ENCODE measurements at regions not wholly inside any gene's neighbourhood (a gene's known extent, or its start where the extent isn't known, plus 50 kb on each side); places are given as distances from the start of the nearest gene placed in this dataset.

DNA sequence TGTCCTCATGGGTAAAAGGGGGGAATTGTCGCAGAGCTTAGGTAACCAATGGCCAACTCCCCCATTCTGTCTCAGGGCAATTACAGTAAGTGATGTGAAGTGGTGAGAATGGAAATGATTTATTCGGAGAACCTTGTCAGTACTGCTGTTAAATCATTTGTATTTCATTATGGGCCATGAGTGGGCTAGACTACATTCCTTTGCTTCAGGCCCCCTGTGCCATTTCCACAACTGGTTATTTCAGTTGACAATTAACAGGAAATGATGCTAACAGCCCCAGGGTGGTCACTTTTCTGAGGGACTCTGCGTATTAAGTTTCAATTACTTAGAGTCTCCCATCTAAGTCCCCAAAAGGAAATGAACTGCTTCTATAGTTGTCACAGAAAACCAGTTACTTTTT is 653.7 kb downstream of the CCDC171 start:
- H3K4me3 Mint-ChIP-seq = no peak overlapping the region
- peaks cover 2% of the 10 kb centered on the region for H3K4me1 Mint-ChIP-seq (ENCODE audit: low read depth)
- no peak overlapping the region for H3K27ac Mint-ChIP-seq
- H3K9me3 Mint-ChIP-seq = no peaks in the 10 kb centered on the region
- no peak for DNase-seq (ENCODE audit: low spot score)
- no peaks in the 10 kb centered on the region for H3K27me3 Mint-ChIP-seq (ENCODE audit: low read depth)
- H3K36me3 Mint-ChIP-seq (ENCODE audit: low read depth) = no peaks in the 10 kb centered on the region

DNA sequence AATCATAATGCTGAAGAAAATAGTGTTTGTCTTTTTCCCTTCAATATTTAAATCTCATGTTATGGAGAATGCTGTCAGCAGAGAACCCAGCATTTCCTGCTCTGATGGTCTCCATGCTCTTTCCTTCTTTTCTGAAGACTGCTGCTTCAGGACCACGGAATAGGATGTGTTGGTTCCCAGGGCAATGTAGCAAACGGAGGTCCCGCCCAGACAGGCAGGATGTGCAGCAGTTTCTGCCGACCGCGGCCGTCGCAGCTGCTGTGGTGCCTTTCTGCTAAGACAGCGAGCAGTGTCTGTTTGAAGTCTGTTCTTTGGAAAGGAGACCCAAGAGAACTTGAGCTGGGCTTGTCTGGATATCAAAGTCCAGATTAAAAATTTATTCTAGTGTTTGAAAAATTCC is 654.3 kb downstream of the CCDC171 start:
- no peaks in the 10 kb centered on the region for H3K36me3 Mint-ChIP-seq (ENCODE audit: low read depth)
- DNase-seq (ENCODE audit: low spot score) = no peak
- no peak overlapping the region for H3K27ac Mint-ChIP-seq
- H3K4me3 Mint-ChIP-seq = no peak overlapping the region
- no peaks in the 10 kb centered on the region for H3K27me3 Mint-ChIP-seq (ENCODE audit: low read depth)
- peaks cover 2% of the 10 kb centered on the region for H3K4me1 Mint-ChIP-seq (ENCODE audit: low read depth)
- H3K9me3 Mint-ChIP-seq = no peaks in the 10 kb centered on the region

DNA sequence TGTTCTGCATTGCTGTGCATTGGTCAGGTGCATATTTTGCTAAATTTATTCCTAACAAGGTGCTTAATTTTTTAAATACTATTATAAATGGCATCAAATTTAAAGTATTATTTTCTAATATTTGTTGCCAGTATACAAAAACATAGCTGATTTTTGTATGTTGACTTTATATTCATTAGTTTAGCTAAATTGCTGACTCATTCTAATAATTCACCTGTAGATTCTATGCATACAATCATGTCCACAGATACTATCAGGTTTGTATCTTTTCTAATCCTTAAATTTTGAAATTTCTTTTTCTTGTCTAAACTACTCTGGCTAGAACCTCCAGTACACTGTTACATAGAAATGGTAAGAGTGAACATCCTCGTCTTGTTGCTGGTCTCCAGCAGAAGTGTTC is 657.6 kb downstream of the CCDC171 start:
- Mint-ChIP-seq H3K27ac (no peak overlapping the region), H3K4me3 (no peak overlapping the region), H3K4me1 (ENCODE audit: low read depth) (peaks cover 2% of the 10 kb centered on the region), H3K9me3 (no peaks in the 10 kb centered on the region), H3K36me3 (ENCODE audit: low read depth) (no peaks in the 10 kb centered on the region), H3K27me3 (ENCODE audit: low read depth) (no peaks in the 10 kb centered on the region)
- no peak for DNase-seq (ENCODE audit: low spot score)

DNA sequence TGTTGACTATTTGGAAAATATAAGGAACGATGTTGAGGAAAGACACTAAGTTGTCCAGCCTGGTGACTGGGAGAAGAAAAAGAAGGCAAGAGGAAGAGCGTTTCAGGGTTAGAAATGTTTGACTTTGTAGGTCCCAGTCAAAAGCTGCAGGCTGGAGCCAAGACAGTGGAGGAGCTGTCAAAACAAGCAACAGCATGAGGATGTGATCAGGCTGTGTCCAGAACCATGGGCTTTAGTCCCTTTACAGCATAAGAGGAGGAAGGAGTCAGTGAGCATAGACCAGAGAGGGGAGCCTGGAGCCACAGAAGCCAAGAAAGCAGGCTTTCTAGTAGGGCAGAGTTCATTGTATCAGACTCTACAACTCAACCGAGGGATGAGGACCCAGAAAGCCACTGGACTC is 658.5 kb downstream of the BNC2 start:
- Mint-ChIP-seq H3K36me3 (ENCODE audit: low read depth) (no peaks in the 10 kb centered on the region), H3K27me3 (ENCODE audit: low read depth) (no peaks in the 10 kb centered on the region), H3K27ac (no peak overlapping the region), H3K9me3 (no peaks in the 10 kb centered on the region), H3K4me1 (ENCODE audit: low read depth) (no peaks in the 10 kb centered on the region), H3K4me3 (no peak overlapping the region)
- no peak for DNase-seq (ENCODE audit: low spot score)

DNA sequence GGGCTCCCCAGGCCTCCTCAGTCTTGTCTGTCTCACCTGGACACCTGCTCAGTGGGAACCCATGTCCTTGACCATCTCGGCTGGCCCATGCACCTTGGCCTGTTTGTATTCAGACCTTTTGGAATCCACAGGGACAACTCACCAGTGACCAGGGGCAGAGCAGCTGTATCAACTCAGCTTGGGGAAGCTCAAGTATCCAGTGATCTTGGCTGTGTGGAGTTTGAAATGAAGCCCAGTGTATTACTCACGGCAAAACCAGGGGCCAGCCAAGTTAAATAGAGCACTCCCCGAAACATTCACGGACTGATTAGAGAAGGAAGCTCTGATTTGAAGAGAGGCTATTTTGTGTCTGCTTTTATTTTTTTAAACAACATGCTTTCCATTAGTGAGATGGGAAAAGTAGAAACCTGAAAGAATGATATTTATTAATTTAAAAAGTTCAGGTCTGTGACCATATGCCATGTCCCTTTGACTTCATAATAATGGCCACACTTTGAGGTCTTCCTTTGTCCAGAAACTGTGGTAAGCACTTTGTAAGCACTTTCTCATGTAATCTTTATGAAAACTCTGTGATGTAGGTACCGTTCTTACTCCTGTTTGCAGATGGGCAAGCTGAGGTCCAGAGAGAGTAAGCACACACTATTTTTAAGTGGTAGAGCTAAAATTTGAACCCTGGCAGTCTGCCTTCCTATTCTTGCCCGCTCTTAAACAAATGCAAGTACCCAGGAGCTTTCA is 656.5 kb downstream of the BNC2 start:
- no peak for DNase-seq (ENCODE audit: low spot score)
- H3K9me3 Mint-ChIP-seq = no peaks in the 10 kb centered on the region
- no peak overlapping the region for H3K4me3 Mint-ChIP-seq
- no peaks in the 10 kb centered on the region for H3K27me3 Mint-ChIP-seq (ENCODE audit: low read depth)
- no peaks in the 10 kb centered on the region for H3K36me3 Mint-ChIP-seq (ENCODE audit: low read depth)
- no peak overlapping the region for H3K27ac Mint-ChIP-seq
- H3K4me1 Mint-ChIP-seq (ENCODE audit: low read depth) = no peaks in the 10 kb centered on the region

DNA sequence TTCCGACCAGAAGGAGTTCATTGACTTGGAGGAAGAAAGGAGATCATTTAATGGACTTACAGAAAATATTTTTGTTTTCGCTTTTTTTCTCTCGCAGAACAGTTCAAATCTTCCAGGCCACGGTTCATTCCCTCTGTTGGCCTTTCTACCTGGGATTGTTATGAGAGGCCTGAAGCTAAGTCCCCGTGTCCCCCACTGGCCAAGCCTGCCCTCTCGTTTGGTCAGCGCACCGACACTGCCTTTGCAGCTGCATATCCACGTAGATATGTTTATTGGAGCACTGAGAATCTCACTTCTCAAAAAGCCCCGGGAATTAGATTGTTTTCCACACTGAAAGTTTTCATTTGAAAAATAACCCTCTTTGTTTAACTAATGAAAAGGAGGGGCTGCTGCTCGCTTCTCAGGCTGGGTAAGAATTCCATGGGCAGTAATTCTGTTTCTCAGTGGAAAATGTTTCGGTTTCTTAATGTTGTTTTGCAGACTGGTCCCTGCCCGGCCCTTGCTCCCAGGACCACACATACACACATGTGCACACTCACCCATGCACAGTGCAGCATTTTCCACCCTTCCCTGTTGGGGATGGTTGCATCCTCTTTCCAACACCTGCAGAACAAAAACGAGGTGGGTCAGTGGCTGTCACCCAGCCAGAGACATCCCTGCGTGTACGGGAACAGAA is 655.7 kb downstream of the BNC2 start:
- no peak for DNase-seq (ENCODE audit: low spot score)
- Mint-ChIP-seq H3K9me3 (no peaks in the 10 kb centered on the region), H3K4me1 (ENCODE audit: low read depth) (no peaks in the 10 kb centered on the region), H3K4me3 (no peak overlapping the region), H3K27ac (no peak overlapping the region), H3K36me3 (ENCODE audit: low read depth) (no peaks in the 10 kb centered on the region), H3K27me3 (ENCODE audit: low read depth) (no peaks in the 10 kb centered on the region)

DNA sequence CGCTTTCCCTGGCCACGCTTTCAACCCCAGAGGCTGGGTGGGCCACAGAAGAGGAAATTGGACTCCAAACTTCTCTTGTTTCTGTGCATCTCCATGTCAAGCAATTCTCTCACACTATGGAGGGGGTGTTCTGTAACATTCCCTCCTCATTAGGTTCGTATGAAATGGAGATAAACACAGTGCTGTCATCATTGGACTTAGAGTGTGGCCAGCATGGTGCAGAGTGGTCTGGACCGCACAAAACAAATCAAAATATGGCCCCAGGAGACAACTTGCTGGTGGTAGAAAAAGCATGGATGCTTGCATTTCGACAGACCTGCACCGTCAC is 655.2 kb downstream of the BNC2 start:
- Mint-ChIP-seq H3K36me3 (ENCODE audit: low read depth) (no peaks in the 10 kb centered on the region), H3K4me1 (ENCODE audit: low read depth) (no peaks in the 10 kb centered on the region), H3K27ac (no peak overlapping the region), H3K9me3 (peaks cover 1% of the 10 kb centered on the region), H3K27me3 (ENCODE audit: low read depth) (no peaks in the 10 kb centered on the region), H3K4me3 (no peak overlapping the region)
- DNase-seq (ENCODE audit: low spot score) = no peak

DNA sequence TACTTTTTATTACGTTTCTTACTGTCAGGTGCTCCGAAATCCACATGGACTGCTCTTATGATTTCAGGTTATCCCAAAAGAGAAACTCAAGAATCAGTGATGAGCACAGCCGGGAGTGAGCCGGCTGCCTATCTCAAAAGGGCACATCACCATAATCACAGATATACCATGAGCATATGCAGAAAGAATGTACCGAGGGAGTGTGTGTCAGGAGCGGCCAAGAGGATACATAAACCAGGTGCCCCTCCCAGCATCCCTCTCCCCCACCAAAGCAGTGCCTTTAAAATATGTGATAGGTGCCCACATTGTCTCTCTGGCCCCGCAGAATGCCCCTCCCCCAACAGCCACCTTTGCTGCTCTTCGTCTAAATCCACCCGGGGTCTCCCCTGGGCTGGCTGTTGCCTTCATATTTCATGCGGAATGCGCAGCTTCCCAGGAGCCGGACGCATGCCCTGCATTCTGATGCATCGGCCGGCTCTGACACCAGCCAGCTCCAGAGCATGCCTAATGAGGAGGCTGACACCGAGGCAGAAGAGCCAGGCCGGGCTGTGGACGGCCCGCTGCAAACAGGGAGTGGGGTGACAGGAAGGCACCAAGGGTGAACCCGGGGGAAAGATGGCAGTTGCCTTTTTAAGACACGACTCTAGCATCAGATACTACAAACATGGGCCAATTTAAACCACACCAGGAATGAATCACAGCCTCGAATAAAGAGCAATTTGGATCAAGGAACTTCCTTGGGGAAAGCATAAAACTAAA is 652.3 kb downstream of the BNC2 start:
- no peaks in the 10 kb centered on the region for H3K4me1 Mint-ChIP-seq (ENCODE audit: low read depth)
- DNase-seq (ENCODE audit: low spot score) = no peak
- H3K36me3 Mint-ChIP-seq (ENCODE audit: low read depth) = no peaks in the 10 kb centered on the region
- no peak overlapping the region for H3K4me3 Mint-ChIP-seq
- peaks cover 9% of the 10 kb centered on the region for H3K9me3 Mint-ChIP-seq
- H3K27ac Mint-ChIP-seq = no peak overlapping the region
- H3K27me3 Mint-ChIP-seq (ENCODE audit: low read depth) = no peaks in the 10 kb centered on the region

DNA sequence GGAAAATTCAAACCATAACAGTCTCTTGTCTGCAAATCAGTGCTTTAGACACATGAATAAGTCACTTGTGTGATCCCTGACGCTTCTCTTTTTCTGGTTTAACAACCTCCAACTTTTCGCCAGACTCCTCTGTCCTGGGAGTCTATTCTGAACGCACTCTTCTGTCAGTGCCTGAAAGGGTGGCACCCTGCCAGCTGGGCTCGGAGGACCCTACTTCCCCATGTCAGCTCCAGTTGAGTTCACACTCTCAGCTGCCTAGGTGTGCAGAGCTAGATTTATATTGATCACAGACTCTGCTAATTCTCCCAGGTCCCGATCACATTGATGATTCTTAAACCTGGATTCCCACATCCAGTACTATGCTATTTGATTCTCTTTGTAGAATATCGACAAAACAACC is 649.1 kb downstream of the BNC2 start:
- Mint-ChIP-seq H3K27ac (no peak overlapping the region), H3K27me3 (ENCODE audit: low read depth) (no peaks in the 10 kb centered on the region), H3K9me3 (peaks cover 14% of the 10 kb centered on the region), H3K36me3 (ENCODE audit: low read depth) (no peaks in the 10 kb centered on the region), H3K4me1 (ENCODE audit: low read depth) (no peaks in the 10 kb centered on the region), H3K4me3 (no peak overlapping the region)
- no peak for DNase-seq (ENCODE audit: low spot score)

DNA sequence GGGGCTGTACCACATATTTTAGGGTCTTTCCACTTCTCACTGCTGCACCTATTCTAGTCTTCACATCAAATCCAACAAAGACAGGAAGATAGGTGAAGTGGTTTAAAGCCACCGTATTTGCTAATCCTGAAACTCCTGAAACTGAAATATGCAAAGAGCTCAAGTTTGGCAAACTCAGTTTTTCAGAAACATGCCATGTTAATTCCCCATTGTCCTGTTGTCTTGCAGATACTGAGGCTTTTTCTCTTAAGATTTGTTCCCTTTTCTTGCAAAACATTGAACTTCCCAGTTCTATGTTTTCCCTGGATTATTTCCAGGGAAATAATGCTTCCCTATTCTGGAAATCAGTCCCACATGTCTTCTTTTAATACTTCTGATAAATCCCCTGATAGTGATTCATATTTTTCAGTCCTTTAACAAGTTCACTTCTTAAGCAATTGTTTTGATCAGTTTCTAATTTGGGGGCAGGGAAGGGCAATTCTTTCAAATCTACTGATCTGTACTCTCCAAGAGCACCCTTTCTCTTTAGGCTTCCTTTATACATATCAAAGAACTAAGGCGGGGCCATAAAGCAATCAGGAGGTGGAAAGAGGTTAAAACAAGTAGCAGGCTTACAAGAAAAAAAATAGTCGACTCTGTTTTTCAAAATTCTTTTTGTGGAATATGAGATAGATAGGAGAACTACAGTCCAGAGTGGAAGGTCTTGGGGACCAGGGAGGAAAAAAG is 648.5 kb downstream of the BNC2 start:
- H3K36me3 Mint-ChIP-seq (ENCODE audit: low read depth) = no peaks in the 10 kb centered on the region

DNA sequence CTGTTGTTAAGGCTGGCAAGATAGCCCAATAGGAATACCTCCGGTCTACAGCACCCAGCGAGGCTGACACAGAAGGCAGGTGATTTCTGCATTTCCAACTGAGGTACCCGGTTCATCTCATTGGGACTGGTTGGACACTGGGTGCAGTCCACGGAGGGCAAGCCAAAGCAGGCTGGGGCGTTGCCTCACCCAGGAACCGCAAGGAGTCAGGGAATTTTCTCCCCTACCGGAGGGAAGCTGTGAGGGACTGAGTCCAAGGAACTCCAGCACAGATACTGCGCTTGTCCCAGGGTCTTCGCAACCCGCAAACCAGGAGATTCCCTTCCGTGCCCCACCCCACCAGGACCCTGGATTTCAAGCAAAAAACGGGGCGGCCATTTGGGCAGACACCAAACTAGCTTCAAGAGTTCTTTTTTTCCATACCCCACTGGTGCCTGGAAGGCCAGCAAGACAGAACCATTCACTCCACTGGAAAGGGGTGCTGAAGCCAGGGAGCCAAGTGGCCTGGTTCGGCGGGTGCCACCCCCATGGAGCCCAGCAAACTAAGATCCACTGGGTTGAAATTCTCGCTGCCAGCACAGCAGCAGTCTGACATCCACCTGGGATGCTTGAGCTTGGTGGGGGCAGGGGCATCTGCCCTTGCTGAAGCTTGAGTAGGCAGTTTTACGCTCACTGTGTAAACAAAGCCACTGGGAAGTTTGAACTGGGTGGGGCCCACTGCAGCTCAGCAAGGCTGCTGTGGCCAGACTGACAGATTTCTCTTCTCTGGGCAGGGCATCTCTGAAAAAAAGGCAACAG is 647.2 kb downstream of the BNC2 start:
- Mint-ChIP-seq H3K27me3 (ENCODE audit: low read depth) (no peaks in the 10 kb centered on the region), H3K9me3 (peaks cover 14% of the 10 kb centered on the region), H3K4me1 (ENCODE audit: low read depth) (no peaks in the 10 kb centered on the region), H3K4me3 (no peak overlapping the region), H3K36me3 (ENCODE audit: low read depth) (no peaks in the 10 kb centered on the region), H3K27ac (no peak overlapping the region)
- DNase-seq (ENCODE audit: low spot score) = no peak

More for the DNA sequence above, 648.5 kb downstream of the BNC2 start:
- DNase-seq (ENCODE audit: low spot score) = no peak
- H3K27ac Mint-ChIP-seq = no peak overlapping the region
- no peaks in the 10 kb centered on the region for H3K4me1 Mint-ChIP-seq (ENCODE audit: low read depth)
- H3K27me3 Mint-ChIP-seq (ENCODE audit: low read depth) = no peaks in the 10 kb centered on the region
- peaks cover 14% of the 10 kb centered on the region for H3K9me3 Mint-ChIP-seq
- no peak overlapping the region for H3K4me3 Mint-ChIP-seq

DNA sequence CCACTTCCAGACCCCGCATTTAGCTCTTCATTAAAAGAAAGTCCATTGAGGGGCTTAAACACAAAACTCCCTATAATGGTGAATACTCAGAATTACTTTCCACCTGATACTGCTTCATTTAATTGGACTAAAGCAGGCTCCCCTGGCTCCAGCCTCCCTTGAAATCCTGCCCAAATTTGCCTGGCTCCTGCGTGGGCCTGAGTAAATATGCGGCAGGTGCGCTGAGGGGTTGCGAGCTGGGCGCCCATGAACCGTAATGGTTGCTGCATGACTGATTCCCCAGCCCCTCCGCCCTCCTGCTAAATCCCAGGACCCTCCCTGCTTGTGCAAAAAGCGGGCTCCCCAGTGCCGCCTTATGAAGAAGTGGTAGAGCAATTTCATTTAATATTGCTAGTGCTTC is 639.7 kb downstream of the BNC2 start:
- peaks cover 27% of the 10 kb centered on the region for H3K9me3 Mint-ChIP-seq
- no peak overlapping the region for H3K4me3 Mint-ChIP-seq
- H3K4me1 Mint-ChIP-seq (ENCODE audit: low read depth) = no peaks in the 10 kb centered on the region
- H3K36me3 Mint-ChIP-seq (ENCODE audit: low read depth) = no peaks in the 10 kb centered on the region
- H3K27ac Mint-ChIP-seq = no peak overlapping the region
- DNase-seq (ENCODE audit: low spot score) = no peak
- H3K27me3 Mint-ChIP-seq (ENCODE audit: low read depth) = no peaks in the 10 kb centered on the region

DNA sequence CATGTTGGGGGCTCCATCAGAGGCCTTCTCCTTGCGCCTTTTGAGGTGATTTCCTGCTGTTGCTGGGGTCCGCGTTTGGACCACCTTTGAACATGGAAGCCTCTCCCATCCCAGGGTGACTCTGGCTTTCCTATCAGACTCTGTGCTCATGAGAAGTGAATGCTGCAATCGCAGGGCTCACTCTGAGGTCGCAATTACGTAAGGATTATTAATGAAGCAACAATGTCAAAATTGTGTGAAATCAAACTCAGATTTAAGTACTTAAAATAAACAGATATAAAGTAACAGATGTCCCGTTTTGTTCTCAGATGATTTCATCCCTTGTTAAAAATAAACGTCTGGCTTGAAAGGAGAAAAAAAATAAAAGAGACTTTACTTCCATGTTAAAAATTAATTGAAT is 634.2 kb downstream of the BNC2 start:
- no peaks in the 10 kb centered on the region for H3K4me1 Mint-ChIP-seq (ENCODE audit: low read depth)
- H3K27ac Mint-ChIP-seq = no peak overlapping the region
- no peaks in the 10 kb centered on the region for H3K36me3 Mint-ChIP-seq (ENCODE audit: low read depth)
- peaks cover 39% of the 10 kb centered on the region for H3K9me3 Mint-ChIP-seq
- no peaks in the 10 kb centered on the region for H3K27me3 Mint-ChIP-seq (ENCODE audit: low read depth)
- no peak for DNase-seq (ENCODE audit: low spot score)
- no peak overlapping the region for H3K4me3 Mint-ChIP-seq

All from T-helper 2 cell treated with Interferon-gamma antibody and Interleukin-4, amounts not matched to agents 5 μg/mL and 100 μg/mL, for 36 hours (primary cell).